GM18868 (cell line): ENCODE measurements at regions not wholly inside any gene's neighbourhood (a gene's known extent, or its start where the extent isn't known, plus 50 kb on each side); places are given as distances from the start of the nearest gene placed in this dataset.
"Not testable (repeated sequence)": the region's sequence is repeated elsewhere in the genome, so short reads cannot be mapped to it uniquely, and the experiment has no call there.

Source experiments
- ATAC-seq: cut with Tn5 transposase; IDR thresholded peaks from one replicate; pipeline ENCODE4 v1.9.1; 2021; ENCODE audit warnings: mild to moderate bottlenecking, moderate library complexity; ENCODE audit not compliant: unreplicated experiment

- not testable (repeated sequence) for ATAC-seq
These were observed 83.2 kb upstream of the ARID5B start for GRCh38 chr10:61818251-61818650.

DNA sequence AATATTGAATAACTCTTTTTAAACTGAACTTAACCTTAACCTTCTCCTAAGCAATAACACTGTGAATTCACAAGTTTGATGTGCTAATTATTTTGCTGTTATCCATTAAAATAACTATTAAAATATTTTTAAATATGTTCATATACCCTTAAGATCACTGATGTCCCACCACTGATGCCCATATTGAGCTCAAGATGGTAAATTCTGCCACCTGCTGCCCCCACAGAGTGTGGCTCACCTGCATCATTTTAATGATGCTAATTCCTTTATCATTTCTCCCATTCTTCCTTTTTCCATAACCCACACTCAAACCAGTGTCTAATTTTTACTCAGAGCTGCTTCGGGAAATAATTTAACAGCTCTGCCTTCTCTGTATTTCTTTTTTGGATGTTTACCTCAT lies 82.3 kb upstream of the ARID5B start:
- no peak for ATAC-seq

DNA sequence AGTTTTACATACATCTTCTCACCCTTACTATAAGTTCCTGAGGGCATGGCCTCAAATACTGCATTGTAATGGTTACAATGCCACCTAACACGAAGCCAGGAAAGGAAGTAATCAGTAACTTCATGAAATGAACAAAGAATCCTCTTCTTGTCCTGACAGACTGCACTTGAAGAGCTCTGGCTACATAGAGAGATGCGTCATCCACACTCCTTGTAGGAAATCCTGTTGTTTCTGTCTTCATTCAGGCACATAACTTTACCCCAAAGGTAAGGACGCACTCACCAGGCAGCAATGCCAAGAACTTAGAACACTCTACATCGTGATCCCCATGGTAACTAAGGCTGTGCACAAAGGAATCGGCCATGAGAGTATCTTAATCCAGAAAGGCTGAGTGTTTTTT lies 80.3 kb upstream of the ARID5B start:
- no peak for ATAC-seq

GRCh38 chr10:61821693-61822092 lies 79.8 kb upstream of the ARID5B start:
- ATAC-seq: no peak

- no peak for ATAC-seq
These were observed 79.4 kb upstream of the ARID5B start for GRCh38 chr10:61822096-61822495.

- ATAC-seq: no peak
These were observed 78.7 kb upstream of the ARID5B start for GRCh38 chr10:61822781-61823230.

GRCh38 chr10:61825001-61825400 lies 76.5 kb upstream of the ARID5B start:
- ATAC-seq: no peak

DNA sequence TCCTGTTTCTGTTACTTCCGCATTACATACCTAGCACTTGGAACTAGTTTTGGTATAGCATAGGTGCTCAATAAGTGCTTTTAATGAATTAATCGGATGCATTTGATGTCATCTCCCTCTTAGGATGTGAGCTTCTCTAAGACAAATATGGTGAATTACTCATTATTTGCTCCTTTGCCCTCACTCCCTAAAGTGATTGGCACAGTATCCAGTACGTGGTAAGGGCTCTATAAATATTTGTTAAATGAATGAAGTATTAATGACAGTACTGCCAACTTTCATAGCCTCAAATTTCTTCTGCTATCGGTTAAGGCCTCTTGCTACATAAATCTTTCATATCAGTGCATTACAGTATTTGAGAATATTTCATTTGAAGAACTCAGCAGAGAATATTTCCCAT lies 75.9 kb upstream of the ARID5B start:
- ATAC-seq: no peak

GRCh38 chr10:61828034-61828433 lies 73.5 kb upstream of the ARID5B start:
- ATAC-seq: no peak

- no peak for ATAC-seq
These were observed 72.7 kb upstream of the ARID5B start for GRCh38 chr10:61828788-61829187.

- ATAC-seq: no peak
These were observed 71.2 kb upstream of the ARID5B start for GRCh38 chr10:61830072-61830845.

DNA sequence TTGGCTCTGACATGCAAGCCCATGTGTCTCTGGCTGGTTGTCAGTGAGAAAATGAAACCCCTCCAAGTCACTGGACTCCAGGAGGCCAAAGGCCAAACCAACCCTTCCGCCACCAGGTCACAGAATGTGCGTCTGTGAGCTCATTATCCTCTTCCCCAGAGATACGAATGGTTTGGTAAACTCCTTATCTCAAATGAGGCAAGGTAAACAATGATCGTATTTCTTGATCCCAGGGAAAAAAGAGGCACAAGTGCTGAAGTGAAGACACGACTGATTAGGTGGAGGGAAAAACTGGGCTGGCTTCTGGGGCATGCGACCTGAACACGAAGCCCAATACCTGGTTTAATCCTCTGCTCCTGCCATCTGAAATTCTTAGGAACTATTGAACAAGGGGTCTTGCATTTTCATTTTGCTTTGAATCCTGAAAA lies 70.6 kb upstream of the ARID5B start:
- no peak for ATAC-seq

DNA sequence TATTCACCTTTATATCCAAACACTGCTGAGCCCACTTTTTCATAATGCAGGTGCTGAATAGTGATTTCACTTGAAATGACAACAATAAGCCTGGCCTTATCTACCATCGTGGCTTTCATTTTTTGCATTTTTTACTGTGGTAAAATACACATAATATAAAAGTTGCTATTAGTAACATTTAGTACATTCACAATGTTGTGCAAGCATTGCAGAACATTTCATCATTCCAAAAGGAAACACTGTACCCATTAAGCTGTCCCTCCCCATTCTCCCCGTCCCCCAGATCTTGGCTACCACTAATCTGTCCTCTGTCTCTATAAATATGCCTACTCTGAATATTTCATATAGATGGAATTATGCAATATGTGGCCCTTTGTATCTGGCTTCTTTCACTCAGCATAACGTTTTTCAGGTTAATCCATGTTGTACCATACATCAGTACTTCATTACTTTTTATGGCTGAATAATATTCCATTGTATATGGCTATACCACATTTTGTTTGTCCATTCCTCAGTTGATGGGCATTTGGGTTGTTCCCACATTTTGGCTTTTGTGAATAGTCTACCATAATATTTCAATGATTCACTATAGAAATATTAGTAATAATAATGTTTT lies 68.5 kb upstream of the ARID5B start:
- ATAC-seq: no peak

GRCh38 chr10:61834519-61834918 lies 67.0 kb upstream of the ARID5B start:
- no peak for ATAC-seq

- ATAC-seq: peak; percentile 64
These were observed 66.2 kb upstream of the ARID5B start for GRCh38 chr10:61835069-61835945.

DNA sequence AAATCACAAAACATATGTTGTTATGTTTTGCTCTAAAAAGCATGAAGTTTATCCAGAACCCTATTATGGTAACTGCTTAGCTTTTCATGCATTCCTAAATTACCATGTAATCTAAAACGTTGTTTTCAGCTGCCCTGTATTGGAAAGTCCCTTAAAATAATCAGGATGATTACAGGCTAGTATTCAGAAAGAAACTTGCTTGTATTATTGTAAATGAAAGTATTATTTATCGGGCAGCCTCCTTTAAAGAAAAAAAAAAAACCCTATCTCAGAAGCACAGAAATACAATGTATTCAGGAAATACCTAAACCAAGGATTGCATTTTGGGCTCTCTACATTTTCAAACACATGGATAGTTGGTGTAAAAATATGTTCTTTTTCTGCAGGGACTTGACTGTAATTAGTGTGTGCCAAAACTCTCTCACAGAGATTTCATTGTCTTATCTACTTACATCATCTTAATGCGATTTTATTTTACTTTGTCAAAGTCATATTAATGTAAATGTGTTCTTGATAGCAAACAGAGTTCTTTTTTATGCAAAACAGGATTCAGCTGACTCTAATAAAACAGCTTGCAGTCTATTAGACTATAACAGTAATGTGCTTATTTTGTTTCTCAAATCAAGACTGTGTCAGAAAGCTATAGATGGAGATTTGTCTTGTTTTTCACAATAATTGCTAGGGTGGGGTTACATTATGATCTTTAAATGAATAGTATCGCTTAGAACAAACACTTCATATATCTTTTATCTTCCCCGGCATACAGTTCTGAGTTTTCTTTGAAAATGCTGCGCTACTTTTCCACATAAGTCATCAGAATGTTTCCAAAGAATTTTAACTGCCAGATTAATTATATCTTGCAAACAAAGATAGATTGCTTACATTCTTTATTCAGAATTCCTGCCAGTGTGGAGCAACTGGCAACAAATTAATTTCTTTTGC lies 65.3 kb upstream of the ARID5B start:
- no peak for ATAC-seq

- no peak for ATAC-seq
These were observed 64.4 kb upstream of the ARID5B start for GRCh38 chr10:61836888-61837754.

GRCh38 chr10:61837755-61838171 lies 63.7 kb upstream of the ARID5B start:
- ATAC-seq: no peak

- no peak for ATAC-seq
These were observed 61.6 kb upstream of the ARID5B start for GRCh38 chr10:61839916-61840315.
